GM23338 (cell line): ENCODE measurements at regions not wholly inside any gene's neighbourhood (a gene's known extent, or its start where the extent isn't known, plus 50 kb on each side); places are given as distances from the start of the nearest gene placed in this dataset.

Source experiments
- CTCF ChIP-seq, 2 experiments: fragments of 200-600 bp in 1 of 2; sonication (generic) in 1 of 2; conservative IDR thresholded peaks; 2 replicates each; pipeline versions ENCODE4 v1.5.1 to v1.6.1; 2016 to 2017; ENCODE audit warnings: antibody characterized with exemption in 2 of 2, low read depth in 2 of 2, mild to moderate bottlenecking in 2 of 2, moderate library complexity in 1 of 2
- EZH2 ChIP-seq: fragments of 200-600 bp; sonication (generic); IDR thresholded peaks from one replicate; pipeline ENCODE4 v1.8.0; 2017; ENCODE audit warnings: antibody characterized with exemption, mild to moderate bottlenecking, low read depth; ENCODE audit not compliant: unreplicated experiment
- NANOG ChIP-seq: IDR thresholded peaks from 2 replicates; pipeline ENCODE4 v1.6.1; 2016; ENCODE audit warnings: antibody characterized with exemption, borderline replicate concordance
- REST ChIP-seq: IDR thresholded peaks from one replicate; pipeline ENCODE4 v1.6.1; 2018; ENCODE audit warnings: antibody characterized with exemption; ENCODE audit not compliant: unreplicated experiment

GRCh38 chr11:133619397-133619796 is 87.1 kb upstream of the OPCML start:
- TF ChIP-seq CTCF (conservative IDR thresholded peaks at IDR 0.05; ENCODE audit: low read depth in 2 of 2) (peak; percentile 30 to 84; a peak in 3 of 4 replicates), NANOG (no peak), EZH2 (no peak), REST (no peak)
